Keratinocyte (primary cell): ENCODE measurements at regions not wholly inside any gene's neighbourhood (a gene's known extent, or its start where the extent isn't known, plus 50 kb on each side); places are given as distances from the start of the nearest gene placed in this dataset.

Source experiments
- DNase-seq: peaks from one replicate; pipeline ENCODE4 v3.0.0-alpha.2; 2011; ENCODE audit warnings: low read depth, missing footprints, low spot score
- FAIRE-seq: peaks from 2 replicates; lab custom pipeline; 2011; peaks lifted over from hg19 to GRCh38; lab: Jason Lieb, UNC
- H2AFZ ChIP-seq: 2 replicates; pipeline ENCODE4 v1.6.0; 2012; ENCODE audit warnings: low read length, control low read depth, inconsistent platforms; ENCODE audit not compliant: control insufficient read depth
- H3K27ac ChIP-seq: 2 replicates; pipeline ENCODE4 v1.5.1; 2011; ENCODE audit warnings: low read length; ENCODE audit not compliant: control insufficient read depth, insufficient read depth
- H3K27me3 ChIP-seq: 3 replicates; pipeline ENCODE4 v1.6.0; 2011; ENCODE audit warnings: low read length; ENCODE audit not compliant: control insufficient read depth, insufficient read depth; ENCODE audit errors: extremely low read depth
- H3K36me3 ChIP-seq, 2 experiments: 2 replicates in 1 of 2; 3 replicates in 1 of 2; pipeline ENCODE4 v1.5.1; 2011; ENCODE audit warnings: low read length in 2 of 2, mild to moderate bottlenecking in 1 of 2; ENCODE audit not compliant: control insufficient read depth in 2 of 2, insufficient read depth in 2 of 2; ENCODE audit errors: extremely low read depth in 1 of 2
- H3K4me1 ChIP-seq: 3 replicates; pipeline ENCODE4 v1.5.1; 2011; ENCODE audit warnings: low read length; ENCODE audit not compliant: control insufficient read depth, insufficient read depth; ENCODE audit errors: extremely low read depth
- H3K4me2 ChIP-seq: 3 replicates; pipeline ENCODE4 v1.6.0; 2011; ENCODE audit warnings: low read depth, low read length; ENCODE audit not compliant: control insufficient read depth, insufficient read depth; ENCODE audit errors: extremely low read depth
- H3K4me3 ChIP-seq, 3 experiments: fragments of 200-600 bp in 1 of 3; sonication (generic) in 1 of 3; 2 replicates in 2 of 3; 3 replicates in 1 of 3; pipeline ENCODE4 v1.5.1; 2011 to 2016; ENCODE audit warnings: low read length in 3 of 3, mild to moderate bottlenecking in 3 of 3, control low read depth in 2 of 3, inconsistent platforms in 1 of 3, low read depth in 1 of 3, mixed read lengths in 1 of 3, mixed run types in 1 of 3, moderate library complexity in 1 of 3; ENCODE audit not compliant: control insufficient read depth in 2 of 3, insufficient read depth in 2 of 3; ENCODE audit errors: extremely low read depth in 1 of 3
- H3K79me2 ChIP-seq: 2 replicates; pipeline ENCODE4 v1.6.0; 2012; ENCODE audit warnings: low read length; ENCODE audit not compliant: control insufficient read depth, insufficient read depth
- H3K9ac ChIP-seq: 3 replicates; pipeline ENCODE4 v1.6.0; 2011; ENCODE audit warnings: low read length; ENCODE audit not compliant: control insufficient read depth, insufficient read depth; ENCODE audit errors: extremely low read depth
- H3K9me1 ChIP-seq: 3 replicates; pipeline ENCODE4 v1.6.0; 2011; ENCODE audit warnings: low read length; ENCODE audit not compliant: control insufficient read depth, insufficient read depth; ENCODE audit errors: extremely low read depth
- H3K9me3 ChIP-seq: 2 replicates; pipeline ENCODE4 v1.5.1; 2012; ENCODE audit warnings: low read depth, low read length; ENCODE audit not compliant: control insufficient read depth
- H4K20me1 ChIP-seq: 3 replicates; pipeline ENCODE4 v1.6.0; 2011; ENCODE audit warnings: low read length; ENCODE audit not compliant: control insufficient read depth, insufficient read depth; ENCODE audit errors: extremely low read depth
- EZH2 ChIP-seq: IDR thresholded peaks from one replicate; pipeline ENCODE4 v1.6.1; 2012; ENCODE audit warnings: inconsistent platforms, mild to moderate bottlenecking, low read length, moderate library complexity
- dilution Hi-C: fragments of 300-500 bp; cut with MboI; formaldehyde crosslinking; loops from one replicate; pipeline ENCODE4 v1.7.0; 2020; ENCODE audit warnings: low sequenced_read_pairs; ENCODE audit not compliant: extremely low pct_ligation_motif_present
- TF ChIP-seq, protein P1 (sequence below), 3 experiments: IDR thresholded peaks in 1 of 3; conservative IDR thresholded peaks in 1 of 3; optimal IDR thresholded peaks in 1 of 3; 2 replicates in 2 of 3; 3 replicates in 1 of 3; pipeline versions ENCODE3 to v1.5.1; 2011; ENCODE audit warnings: low read length in 3 of 3, mild to moderate bottlenecking in 3 of 3, moderate library complexity in 2 of 3, control low read depth in 1 of 3, inconsistent platforms in 1 of 3; ENCODE audit not compliant: insufficient read depth in 2 of 3; ENCODE audit errors: extremely low read depth in 1 of 3

DNA sequence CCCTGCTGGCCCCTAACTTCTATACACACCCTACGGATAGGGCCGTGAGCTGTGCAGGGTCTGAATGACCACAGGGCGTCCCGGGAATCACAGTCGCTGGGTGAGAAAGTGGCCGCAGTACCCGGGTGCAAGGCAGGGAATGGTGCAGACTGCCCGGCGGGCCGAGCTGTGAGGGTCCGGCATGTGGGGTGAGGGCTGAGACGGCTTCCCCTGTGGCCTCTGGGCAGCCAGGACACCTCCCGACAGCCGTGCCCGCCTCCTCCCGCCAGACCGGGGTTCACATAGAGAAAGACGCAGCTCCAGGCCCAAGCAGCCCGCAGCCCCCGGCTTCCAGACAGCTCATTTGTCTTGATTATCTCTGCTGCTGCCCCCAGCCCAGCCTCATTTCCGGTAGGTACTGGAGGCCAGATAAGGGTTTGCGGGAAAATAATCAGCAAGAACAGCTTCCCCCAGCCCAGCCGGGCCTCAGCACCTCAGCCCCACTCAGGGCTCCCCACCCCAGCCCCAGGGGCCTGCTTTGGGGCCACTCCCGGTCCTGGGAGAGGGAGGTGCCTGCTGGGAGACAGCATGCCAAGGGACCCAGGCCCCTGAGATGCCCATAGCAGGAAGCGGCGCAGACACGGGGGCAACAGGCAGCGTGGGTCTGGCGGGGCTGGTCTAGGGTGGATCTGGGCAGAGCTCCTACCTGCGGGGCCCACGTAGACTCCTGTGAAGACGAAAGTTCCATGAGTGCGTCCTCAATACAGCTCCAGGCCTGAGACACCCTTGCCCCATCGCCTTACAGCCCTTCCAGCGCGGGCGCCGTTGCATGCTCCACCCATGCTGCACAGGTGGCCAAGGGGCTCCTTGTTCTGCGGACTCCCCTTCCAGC lies 123.1 kb downstream of the BRD1 start:
- no peak overlapping the region for H3K9ac ChIP-seq
- DNase-seq (no peak), FAIRE-seq (no peak)
- dilution Hi-C loops: no loop called here
- H3K4me3 ChIP-seq: no peak overlapping the region
- no peaks in the 10 kb centered on the region for H4K20me1 ChIP-seq
- peaks cover 4% of the 10 kb centered on the region for H3K9me3 ChIP-seq
- no peaks in the 10 kb centered on the region for H3K4me1 ChIP-seq
- TF ChIP-seq, protein P1, sequence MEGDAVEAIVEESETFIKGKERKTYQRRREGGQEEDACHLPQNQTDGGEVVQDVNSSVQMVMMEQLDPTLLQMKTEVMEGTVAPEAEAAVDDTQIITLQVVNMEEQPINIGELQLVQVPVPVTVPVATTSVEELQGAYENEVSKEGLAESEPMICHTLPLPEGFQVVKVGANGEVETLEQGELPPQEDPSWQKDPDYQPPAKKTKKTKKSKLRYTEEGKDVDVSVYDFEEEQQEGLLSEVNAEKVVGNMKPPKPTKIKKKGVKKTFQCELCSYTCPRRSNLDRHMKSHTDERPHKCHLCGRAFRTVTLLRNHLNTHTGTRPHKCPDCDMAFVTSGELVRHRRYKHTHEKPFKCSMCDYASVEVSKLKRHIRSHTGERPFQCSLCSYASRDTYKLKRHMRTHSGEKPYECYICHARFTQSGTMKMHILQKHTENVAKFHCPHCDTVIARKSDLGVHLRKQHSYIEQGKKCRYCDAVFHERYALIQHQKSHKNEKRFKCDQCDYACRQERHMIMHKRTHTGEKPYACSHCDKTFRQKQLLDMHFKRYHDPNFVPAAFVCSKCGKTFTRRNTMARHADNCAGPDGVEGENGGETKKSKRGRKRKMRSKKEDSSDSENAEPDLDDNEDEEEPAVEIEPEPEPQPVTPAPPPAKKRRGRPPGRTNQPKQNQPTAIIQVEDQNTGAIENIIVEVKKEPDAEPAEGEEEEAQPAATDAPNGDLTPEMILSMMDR (optimal IDR thresholded peaks at IDR 0.05 in 1 of 3, IDR thresholded peaks at IDR 0.05 in 1 of 3, conservative IDR thresholded peaks at IDR 0.05 in 1 of 3; ENCODE audit: extremely low read depth in 1 of 3, insufficient read depth in 2 of 3, low read length in 3 of 3): no peak
- no peak for TF ChIP-seq EZH2
- H3K27me3 ChIP-seq: no peaks in the 10 kb centered on the region
- H2AFZ ChIP-seq: no peak overlapping the region
- H3K36me3 ChIP-seq: no peaks in the 10 kb centered on the region
- no peak overlapping the region for H3K4me2 ChIP-seq
- H3K27ac ChIP-seq: no peak overlapping the region
- no peaks in the 10 kb centered on the region for H3K79me2 ChIP-seq
- no peaks in the 10 kb centered on the region for H3K9me1 ChIP-seq

DNA sequence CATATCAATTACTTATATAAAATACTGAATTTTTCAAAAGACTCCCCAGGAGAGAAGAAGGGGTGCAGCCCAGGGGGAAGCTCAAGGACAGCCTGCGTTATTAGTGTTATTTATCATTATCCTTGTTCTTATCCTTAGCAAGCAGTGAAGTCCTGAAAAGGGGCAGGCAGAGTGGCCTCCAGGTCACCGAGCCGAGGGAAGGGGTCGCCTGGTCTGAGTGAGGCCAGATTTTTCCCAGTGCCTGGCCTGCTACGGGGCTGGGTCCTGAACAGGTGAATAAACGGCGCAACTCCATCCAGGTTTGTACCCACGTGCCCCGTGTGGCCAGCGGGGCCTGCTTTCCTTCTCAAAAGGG lies 123.7 kb downstream of the BRD1 start:
- H3K9me3 ChIP-seq: peaks cover 4% of the 10 kb centered on the region
- FAIRE-seq (no peak), DNase-seq (no peak)
- no peak overlapping the region for H3K9ac ChIP-seq
- no peaks in the 10 kb centered on the region for H3K79me2 ChIP-seq
- H4K20me1 ChIP-seq: no peaks in the 10 kb centered on the region
- no peak for TF ChIP-seq EZH2
- TF ChIP-seq, protein P1 (optimal IDR thresholded peaks at IDR 0.05 in 1 of 3, IDR thresholded peaks at IDR 0.05 in 1 of 3, conservative IDR thresholded peaks at IDR 0.05 in 1 of 3; ENCODE audit: extremely low read depth in 1 of 3, insufficient read depth in 2 of 3, low read length in 3 of 3): no peak
- dilution Hi-C loops: no loop called here
- H3K4me2 ChIP-seq: no peak overlapping the region
- H2AFZ ChIP-seq: no peak overlapping the region
- no peaks in the 10 kb centered on the region for H3K4me1 ChIP-seq
- H3K27me3 ChIP-seq: no peaks in the 10 kb centered on the region
- H3K36me3 ChIP-seq: no peaks in the 10 kb centered on the region
- no peak overlapping the region for H3K4me3 ChIP-seq
- no peaks in the 10 kb centered on the region for H3K9me1 ChIP-seq
- no peak overlapping the region for H3K27ac ChIP-seq
